PC-9 (cell line): ENCODE measurements at regions not wholly inside any gene's neighbourhood (a gene's known extent, or its start where the extent isn't known, plus 50 kb on each side); places are given as distances from the start of the nearest gene placed in this dataset.

Experiments used
- CTCF ChIP-seq: fragments of 200-600 bp; sonication (generic); conservative IDR thresholded peaks from 2 replicates; pipeline ENCODE4 v1.6.1; 2017; ENCODE audit warnings: mixed run types, antibody characterized with exemption, mild to moderate bottlenecking, moderate library complexity
- EZH2 ChIP-seq: fragments of 200-600 bp; sonication (generic); IDR thresholded peaks from 2 replicates; pipeline ENCODE4 v1.8.0; 2017; ENCODE audit warnings: antibody characterized with exemption, low read depth

GRCh38 chr5:19031491-19031890, 956.5 kb downstream of the CDH18 start:
- no peak for TF ChIP-seq CTCF
- TF ChIP-seq EZH2 = no peak
